SK-N-SH (cell line): ENCODE measurements at regions not wholly inside any gene's neighbourhood (a gene's known extent, or its start where the extent isn't known, plus 50 kb on each side); places are given as distances from the start of the nearest gene placed in this dataset.

Experiments
- CTCF ChIA-PET: fragments of 300-600, 350-600 bp; formaldehyde crosslinking; extraction: SDS; loops from one replicate; lab custom pipeline; 2021; lab: Yijun Ruan, JAX
- POLR2A ChIA-PET: fragments of 350-600 bp; sonication (Branson Sonifier 250); formaldehyde crosslinking; extraction: SDS; loops from one replicate; lab custom pipeline; 2020; ENCODE audit warnings: antibody characterized with exemption, inconsistent platforms; lab: Yijun Ruan, JAX
- DNase-seq: peaks from one replicate; pipeline ENCODE4 v3.0.0; 2012
- H2AFZ ChIP-seq: fragments of 200-600 bp; sonication (generic); 2 replicates; pipeline ENCODE4 v1.8.1; 2016; ENCODE audit warnings: antibody characterized with exemption, mild to moderate bottlenecking, low read depth
- H3F3A ChIP-seq: fragments of 200-600 bp; sonication (generic); replicated peaks from 2 replicates; pipeline ENCODE3; 2016; ENCODE audit warnings: antibody characterized with exemption, mild to moderate bottlenecking; ENCODE audit not compliant: insufficient read depth
- H3K27ac ChIP-seq, 2 experiments: fragments of 200-500 bp in 1 of 2; fragments of 200-600 bp in 1 of 2; sonication (Bioruptor generic) in 1 of 2; sonication (generic), shearing (Covaris generic) in 1 of 2; 2 replicates each; pipeline versions ENCODE4 v1.5.1 to v1.6.1; 2014 to 2016; ENCODE audit warnings: low read depth in 2 of 2, inconsistent platforms in 1 of 2, low read length in 1 of 2, mild to moderate bottlenecking in 1 of 2, mixed read lengths in 1 of 2
- H3K27me3 ChIP-seq: fragments of 200-600 bp; sonication (generic), shearing (Covaris generic); 2 replicates; pipeline ENCODE4 v1.6.1; 2016; ENCODE audit warnings: mixed run types; ENCODE audit not compliant: insufficient read depth
- H3K36me3 ChIP-seq, 2 experiments: fragments of 200-500 bp in 1 of 2; fragments of 200-600 bp in 1 of 2; sonication (Bioruptor generic) in 1 of 2; sonication (generic) in 1 of 2; replicated peaks in 1 of 2; 2 replicates each; pipeline versions ENCODE3 to v1.5.1; 2014 to 2016; ENCODE audit warnings: low read length in 1 of 2, mild to moderate bottlenecking in 1 of 2; ENCODE audit not compliant: insufficient read depth in 2 of 2, control insufficient read depth in 1 of 2
- H3K4me1 ChIP-seq, 2 experiments: fragments of 200-500 bp in 1 of 2; fragments of 200-600 bp in 1 of 2; sonication (Bioruptor generic) in 1 of 2; sonication (generic), shearing (Covaris generic) in 1 of 2; 2 replicates each; pipeline versions ENCODE4 v1.5.1 to v1.6.1; 2014 to 2016; ENCODE audit warnings: low read depth in 1 of 2, low read length in 1 of 2, mixed run types in 1 of 2; ENCODE audit not compliant: insufficient read depth in 2 of 2, control insufficient read depth in 1 of 2
- H3K4me2 ChIP-seq: fragments of 200-600 bp; sonication (generic), shearing (Covaris generic); 2 replicates; pipeline ENCODE4 v1.6.1; 2017; ENCODE audit warnings: mixed run types
- H3K4me3 ChIP-seq, 2 experiments: fragments of 200-500 bp in 1 of 2; fragments of 200-600 bp in 1 of 2; sonication (Bioruptor generic) in 1 of 2; sonication (generic), shearing (Covaris generic) in 1 of 2; 2 replicates each; pipeline versions ENCODE4 v1.5.1 to v1.8.1; 2014 to 2016; ENCODE audit warnings: low read depth in 2 of 2, inconsistent platforms in 1 of 2, low read length in 1 of 2, mild to moderate bottlenecking in 1 of 2, mixed read lengths in 1 of 2, moderate library complexity in 1 of 2
- H3K79me2 ChIP-seq: fragments of 200-600 bp; sonication (generic); 2 replicates; pipeline ENCODE4 v1.8.1; 2017; ENCODE audit warnings: mild to moderate bottlenecking; ENCODE audit not compliant: insufficient read depth
- H3K9ac ChIP-seq: fragments of 200-600 bp; sonication (generic); 2 replicates; pipeline ENCODE4 v1.6.1; 2017; ENCODE audit warnings: mixed run types
- H3K9me2 ChIP-seq: fragments of 200-600 bp; sonication (generic); 2 replicates; pipeline ENCODE4 v1.6.1; 2017; ENCODE audit warnings: mixed run types
- H3K9me3 ChIP-seq: fragments of 200-600 bp; sonication (generic); 2 replicates; pipeline ENCODE4 v1.6.1; 2017; ENCODE audit warnings: mixed run types, mild to moderate bottlenecking, moderate library complexity
- H4K20me1 ChIP-seq: fragments of 200-600 bp; sonication (generic); 2 replicates; pipeline ENCODE4 v1.6.1; 2017; ENCODE audit warnings: mild to moderate bottlenecking, mixed run types; ENCODE audit not compliant: insufficient read depth
- CHD2 ChIP-seq: fragments of 150-350 bp; IDR thresholded peaks from 2 replicates; pipeline ENCODE4 v1.6.1; 2018; ENCODE audit warnings: low read length; ENCODE audit not compliant: partially characterized antibody
- ELF1 ChIP-seq: IDR thresholded peaks from 2 replicates; pipeline ENCODE4 v1.4.0; 2012
- EP300 ChIP-seq, 2 experiments: IDR thresholded peaks; 2 replicates each; pipeline versions ENCODE4 v1.4.0 to v1.6.1; 2012; ENCODE audit warnings: borderline replicate concordance in 1 of 2, low read depth in 1 of 2, low read length in 1 of 2
- FOSL2 ChIP-seq: IDR thresholded peaks from 2 replicates; pipeline ENCODE4 v1.4.0; 2012; ENCODE audit warnings: low read depth, mild to moderate bottlenecking, moderate library complexity, borderline replicate concordance
- FOXJ3 ChIP-seq: sonication (generic); formaldehyde crosslinking; IDR thresholded peaks from 2 replicates; pipeline ENCODE4 v1.5.1; 2020; ENCODE audit warnings: mild to moderate bottlenecking, missing genetic modification reagents
- GABPA ChIP-seq: IDR thresholded peaks from 2 replicates; pipeline ENCODE4 v1.4.0; 2012; ENCODE audit warnings: low read depth, mild to moderate bottlenecking
- GATA2 ChIP-seq: sonication (generic); formaldehyde crosslinking; IDR thresholded peaks from 2 replicates; pipeline ENCODE4 v1.5.0; 2020; ENCODE audit warnings: mild to moderate bottlenecking, missing genetic modification reagents
- JUND ChIP-seq: IDR thresholded peaks from 2 replicates; pipeline ENCODE4 v1.4.0; 2012
- RAD21 ChIP-seq: IDR thresholded peaks from 2 replicates; pipeline ENCODE4 v1.6.1; 2012; ENCODE audit warnings: mild to moderate bottlenecking, low read length
- RFX5 ChIP-seq: IDR thresholded peaks from 2 replicates; pipeline ENCODE4 v1.6.1; 2012; ENCODE audit warnings: mild to moderate bottlenecking, improper control_type of control experiment, low read length
- SIN3A ChIP-seq: IDR thresholded peaks from 2 replicates; pipeline ENCODE4 v1.6.1; 2012; ENCODE audit warnings: low read depth, mild to moderate bottlenecking, low read length, moderate library complexity, borderline replicate concordance
- SMC3 ChIP-seq: IDR thresholded peaks from 2 replicates; pipeline ENCODE4 v1.6.1; 2012; ENCODE audit warnings: low read depth, low read length, improper control_type of control experiment
- TAF1 ChIP-seq: IDR thresholded peaks from 2 replicates; pipeline ENCODE4 v1.6.1; 2012; ENCODE audit warnings: low read depth, mild to moderate bottlenecking, low read length, moderate library complexity, borderline replicate concordance
- WGBS: methylation state at CpG from one replicate; pipeline ENCODE4 v1.1.6; 2017; ENCODE audit warnings: low lambda C conversion rate; 5-methylcytosine and 5-hydroxymethylcytosine counted together
- TF ChIP-seq, protein P1 (sequence below): IDR thresholded peaks from 2 replicates; pipeline ENCODE4; 2012
- TF ChIP-seq, protein P2 (sequence below): IDR thresholded peaks from 2 replicates; pipeline ENCODE4 v1.4.0; 2012; ENCODE audit warnings: low read depth, borderline replicate concordance
- TF ChIP-seq, protein P3 (sequence below): IDR thresholded peaks from 2 replicates; pipeline ENCODE4 v1.4.0; 2012; ENCODE audit warnings: low read depth
- TF ChIP-seq, protein P4 (sequence below): fragments of 150-350 bp; IDR thresholded peaks from 2 replicates; pipeline ENCODE4 v1.6.1; 2016; ENCODE audit warnings: mild to moderate bottlenecking, low read depth, low read length

DNA sequence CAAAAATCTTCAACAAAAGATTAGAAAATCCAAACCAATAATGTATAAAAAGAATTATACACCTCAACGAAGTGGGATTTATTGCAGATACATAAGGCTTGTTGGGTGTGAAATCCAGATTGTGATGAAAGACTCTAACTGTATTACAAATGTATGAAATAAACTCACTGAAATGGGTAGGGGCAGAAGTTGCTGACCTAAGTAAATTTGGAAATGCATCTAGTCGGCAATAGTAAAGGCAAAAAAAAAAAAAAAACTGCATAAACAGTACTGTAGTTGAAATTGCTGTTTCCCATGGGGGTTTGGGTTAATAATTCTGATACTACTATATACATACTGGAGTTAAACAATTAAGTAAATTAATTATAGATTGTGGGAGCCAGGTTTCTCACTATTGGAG, 130.7 kb upstream of the MAGEB18 start (continued):
- TF ChIP-seq, protein P1, sequence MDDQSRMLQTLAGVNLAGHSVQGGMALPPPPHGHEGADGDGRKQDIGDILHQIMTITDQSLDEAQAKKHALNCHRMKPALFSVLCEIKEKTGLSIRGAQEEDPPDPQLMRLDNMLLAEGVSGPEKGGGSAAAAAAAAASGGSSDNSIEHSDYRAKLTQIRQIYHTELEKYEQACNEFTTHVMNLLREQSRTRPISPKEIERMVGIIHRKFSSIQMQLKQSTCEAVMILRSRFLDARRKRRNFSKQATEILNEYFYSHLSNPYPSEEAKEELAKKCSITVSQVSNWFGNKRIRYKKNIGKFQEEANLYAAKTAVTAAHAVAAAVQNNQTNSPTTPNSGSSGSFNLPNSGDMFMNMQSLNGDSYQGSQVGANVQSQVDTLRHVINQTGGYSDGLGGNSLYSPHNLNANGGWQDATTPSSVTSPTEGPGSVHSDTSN = no peak

DNA sequence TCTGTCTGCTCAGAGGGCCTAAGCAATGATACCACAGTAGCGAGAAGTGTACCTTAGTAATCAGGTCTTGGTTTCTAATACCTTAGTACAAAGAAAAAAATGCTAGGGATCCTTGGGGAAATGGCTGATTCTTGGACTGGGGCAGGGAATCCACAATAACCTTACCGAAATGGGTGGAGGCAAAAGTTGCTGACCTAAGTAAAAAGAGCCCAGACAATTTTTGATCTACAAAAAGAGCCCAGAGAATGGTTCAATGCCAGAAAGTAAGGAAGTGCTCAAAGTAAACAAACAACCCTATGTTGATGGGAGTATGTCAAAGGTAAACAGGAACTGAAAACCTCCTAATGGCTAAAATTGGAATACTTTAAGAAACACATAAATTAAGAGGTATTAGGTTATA, 130.1 kb upstream of the MAGEB18 start:
- H3K4me1 ChIP-seq = no peaks in the 10 kb centered on the region
- no peak overlapping the region for H2AFZ ChIP-seq
- no peaks in the 10 kb centered on the region for H3K79me2 ChIP-seq
- H3F3A ChIP-seq = no peaks in the 10 kb centered on the region
- ChIA-PET POLR2A (no interaction called here), CTCF (no interaction called here)
- no peaks in the 10 kb centered on the region for H3K9me2 ChIP-seq
- H4K20me1 ChIP-seq = no peaks in the 10 kb centered on the region
- no peak for DNase-seq
- H3K36me3 ChIP-seq = no peaks in the 10 kb centered on the region
- no peak for TF ChIP-seq TAF1
- TF ChIP-seq, protein P2, sequence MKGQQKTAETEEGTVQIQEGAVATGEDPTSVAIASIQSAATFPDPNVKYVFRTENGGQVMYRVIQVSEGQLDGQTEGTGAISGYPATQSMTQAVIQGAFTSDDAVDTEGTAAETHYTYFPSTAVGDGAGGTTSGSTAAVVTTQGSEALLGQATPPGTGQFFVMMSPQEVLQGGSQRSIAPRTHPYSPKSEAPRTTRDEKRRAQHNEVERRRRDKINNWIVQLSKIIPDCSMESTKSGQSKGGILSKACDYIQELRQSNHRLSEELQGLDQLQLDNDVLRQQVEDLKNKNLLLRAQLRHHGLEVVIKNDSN = no peak
- TF ChIP-seq SIN3A = no peak
- no peak for TF ChIP-seq RFX5
- TF ChIP-seq, protein P3, sequence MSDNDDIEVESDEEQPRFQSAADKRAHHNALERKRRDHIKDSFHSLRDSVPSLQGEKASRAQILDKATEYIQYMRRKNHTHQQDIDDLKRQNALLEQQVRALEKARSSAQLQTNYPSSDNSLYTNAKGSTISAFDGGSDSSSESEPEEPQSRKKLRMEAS = no peak
- no peak for TF ChIP-seq FOXJ3 (CRISPR knock-in tag)
- TF ChIP-seq CHD2 = no peak
- TF ChIP-seq JUND = no peak
- no peak for TF ChIP-seq FOSL2
- TF ChIP-seq ELF1 = no peak
- no peak for TF ChIP-seq SMC3
- no peak for TF ChIP-seq RAD21
- no peak for TF ChIP-seq EP300 (IDR thresholded peaks at IDR 0.05; ENCODE audit: borderline replicate concordance in 1 of 2, low read depth in 1 of 2, low read length in 1 of 2)
- TF ChIP-seq GABPA = no peak
- TF ChIP-seq GATA2 (CRISPR knock-in tag) = no peak
- TF ChIP-seq, protein P4, sequence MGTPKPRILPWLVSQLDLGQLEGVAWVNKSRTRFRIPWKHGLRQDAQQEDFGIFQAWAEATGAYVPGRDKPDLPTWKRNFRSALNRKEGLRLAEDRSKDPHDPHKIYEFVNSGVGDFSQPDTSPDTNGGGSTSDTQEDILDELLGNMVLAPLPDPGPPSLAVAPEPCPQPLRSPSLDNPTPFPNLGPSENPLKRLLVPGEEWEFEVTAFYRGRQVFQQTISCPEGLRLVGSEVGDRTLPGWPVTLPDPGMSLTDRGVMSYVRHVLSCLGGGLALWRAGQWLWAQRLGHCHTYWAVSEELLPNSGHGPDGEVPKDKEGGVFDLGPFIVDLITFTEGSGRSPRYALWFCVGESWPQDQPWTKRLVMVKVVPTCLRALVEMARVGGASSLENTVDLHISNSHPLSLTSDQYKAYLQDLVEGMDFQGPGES = no peak
- H3K27me3 ChIP-seq = no peaks in the 10 kb centered on the region
- H3K9ac ChIP-seq = no peak overlapping the region
- no peak overlapping the region for H3K4me3 ChIP-seq
- H3K9me3 ChIP-seq = no peaks in the 10 kb centered on the region
- no peak overlapping the region for H3K4me2 ChIP-seq
- WGBS = 10% methylated on average over 2 of the region's 2 CpGs
- H3K27ac ChIP-seq = no peak overlapping the region
